GM19372 (cell line): ENCODE measurements at regions not wholly inside any gene's neighbourhood (a gene's known extent, or its start where the extent isn't known, plus 50 kb on each side); places are given as distances from the start of the nearest gene placed in this dataset.

Source experiments
- ATAC-seq: cut with Tn5 transposase; IDR thresholded peaks from one replicate; pipeline ENCODE4 v1.9.1; 2021; ENCODE audit warnings: mild to moderate bottlenecking, low read depth, moderate library complexity; ENCODE audit not compliant: unreplicated experiment

GRCh38 chr6:18664401-18664800 is 277.3 kb downstream of the RNF144B start:
- no peak for ATAC-seq

- no peak for ATAC-seq
Observed at GRCh38 chr6:18667612-18668011, 280.5 kb downstream of the RNF144B start.

- no peak for ATAC-seq
Observed at GRCh38 chr6:18668994-18669393, 281.8 kb downstream of the RNF144B start.

GRCh38 chr6:18672852-18673251 is 285.7 kb downstream of the RNF144B start:
- no peak for ATAC-seq

GRCh38 chr6:18674346-18674745 is 287.2 kb downstream of the RNF144B start:
- ATAC-seq = no peak

- ATAC-seq = no peak
Observed at GRCh38 chr6:18675881-18676280, 288.7 kb downstream of the RNF144B start.

- ATAC-seq = no peak
Observed at GRCh38 chr6:18676548-18676947, 289.4 kb downstream of the RNF144B start.

GRCh38 chr6:18680842-18681241 is 293.7 kb downstream of the RNF144B start:
- no peak for ATAC-seq

GRCh38 chr6:18681832-18682503 is 294.8 kb downstream of the RNF144B start:
- ATAC-seq = no peak

GRCh38 chr6:18684343-18684742 is 297.2 kb downstream of the RNF144B start:
- no peak for ATAC-seq

- ATAC-seq = no peak
Observed at GRCh38 chr6:18692929-18693685, 306.0 kb downstream of the RNF144B start.

GRCh38 chr6:18693881-18694280 is 306.7 kb downstream of the RNF144B start:
- no peak for ATAC-seq

- ATAC-seq = no peak
Observed at GRCh38 chr6:18703546-18703945, 316.4 kb downstream of the RNF144B start.

- ATAC-seq = no peak
Observed at GRCh38 chr6:18707714-18708439, 320.7 kb downstream of the RNF144B start.

GRCh38 chr6:18712595-18712994 is 325.4 kb downstream of the RNF144B start:
- no peak for ATAC-seq

GRCh38 chr6:18720075-18720474 is 332.9 kb downstream of the RNF144B start:
- no peak for ATAC-seq

- ATAC-seq = no peak
Observed at GRCh38 chr6:18724056-18724455, 336.9 kb downstream of the RNF144B start.

- no peak for ATAC-seq
Observed at GRCh38 chr6:18725449-18725848, 338.3 kb downstream of the RNF144B start.

GRCh38 chr6:18733921-18734550 is 346.9 kb downstream of the RNF144B start:
- ATAC-seq = no peak

GRCh38 chr6:18741741-18742140 is 354.6 kb downstream of the RNF144B start:
- ATAC-seq = no peak

- ATAC-seq = no peak
Observed at GRCh38 chr6:18742406-18742805, 355.3 kb downstream of the RNF144B start.
